Trophoblast cell (in vitro differentiated cells and primary cell): ENCODE measurements at regions not wholly inside any gene's neighbourhood (a gene's known extent, or its start where the extent isn't known, plus 50 kb on each side); places are given as distances from the start of the nearest gene placed in this dataset.

ENCODE experiments used
- DNase-seq, 2 donors: peaks; one replicate each; pipeline ENCODE4 v3.0.0-alpha.2; 2016
- H2AFZ ChIP-seq: 2 replicates; pipeline ENCODE4 v1.6.1; 2013; ENCODE audit warnings: low read length, moderate library complexity, mild to moderate bottlenecking; ENCODE audit not compliant: insufficient read depth, poor library complexity
- H2AK5ac ChIP-seq: 2 replicates; pipeline ENCODE4 v1.6.1; 2013; ENCODE audit warnings: mild to moderate bottlenecking, low read length
- H2BK120ac ChIP-seq: 2 replicates; pipeline ENCODE4 v1.6.1; 2013; ENCODE audit warnings: low read length, mild to moderate bottlenecking, moderate library complexity; ENCODE audit not compliant: insufficient read depth, poor library complexity
- H2BK12ac ChIP-seq: 2 replicates; pipeline ENCODE4 v1.6.1; 2013; ENCODE audit warnings: mild to moderate bottlenecking, low read length, moderate library complexity
- H2BK5ac ChIP-seq: 2 replicates; pipeline ENCODE4 v1.6.1; 2013; ENCODE audit warnings: low read length, low read depth, moderate library complexity, mild to moderate bottlenecking; ENCODE audit not compliant: poor library complexity
- H3K14ac ChIP-seq: 2 replicates; pipeline ENCODE4 v1.6.1; 2013; ENCODE audit warnings: mild to moderate bottlenecking, low read length
- H3K18ac ChIP-seq: 2 replicates; pipeline ENCODE4 v1.6.1; 2013; ENCODE audit warnings: mild to moderate bottlenecking, low read length
- H3K23ac ChIP-seq: 2 replicates; pipeline ENCODE4 v1.6.1; 2013; ENCODE audit warnings: low read length
- H3K27ac ChIP-seq: 2 replicates; pipeline ENCODE4 v1.5.1; 2013; ENCODE audit warnings: low read depth, mild to moderate bottlenecking, inconsistent platforms, low read length, moderate library complexity
- H3K27me3 ChIP-seq: 2 replicates; pipeline ENCODE4 v1.6.1; 2013; ENCODE audit warnings: inconsistent platforms, mild to moderate bottlenecking, low read length, moderate library complexity; ENCODE audit not compliant: insufficient read depth
- H3K36me3 ChIP-seq, 2 experiments: 1 replicate in 1 of 2; 2 replicates in 1 of 2; pipeline ENCODE4 v1.6.1; 2013; ENCODE audit warnings: low read length in 2 of 2, mild to moderate bottlenecking in 2 of 2, moderate library complexity in 1 of 2; ENCODE audit not compliant: insufficient read depth in 2 of 2, control insufficient read depth in 1 of 2
- H3K4ac ChIP-seq: 2 replicates; pipeline ENCODE4 v1.6.1; 2013; ENCODE audit warnings: low read depth, mild to moderate bottlenecking, low read length, moderate library complexity
- H3K4me1 ChIP-seq, 2 experiments: 1 replicate in 1 of 2; 2 replicates in 1 of 2; pipeline ENCODE4 v1.6.1; 2013; ENCODE audit warnings: low read length in 2 of 2, mild to moderate bottlenecking in 2 of 2, moderate library complexity in 1 of 2; ENCODE audit not compliant: insufficient read depth in 2 of 2, control insufficient read depth in 1 of 2
- H3K4me2 ChIP-seq: 2 replicates; pipeline ENCODE4 v1.6.1; 2013; ENCODE audit warnings: inconsistent platforms, mild to moderate bottlenecking, low read length, moderate library complexity
- H3K4me3 ChIP-seq: 2 replicates; pipeline ENCODE4 v1.5.1; 2013; ENCODE audit warnings: mild to moderate bottlenecking, low read depth, low read length, inconsistent platforms
- H3K79me1 ChIP-seq: one replicate; pipeline ENCODE4 v1.6.1; 2013; ENCODE audit warnings: low read length
- H3K79me2 ChIP-seq: 2 replicates; pipeline ENCODE4 v1.6.1; 2013; ENCODE audit warnings: low read length, mild to moderate bottlenecking; ENCODE audit not compliant: control insufficient read depth, insufficient read depth, poor library complexity
- H3K9ac ChIP-seq: 2 replicates; pipeline ENCODE4 v1.6.1; 2013; ENCODE audit warnings: mild to moderate bottlenecking, low read length
- H3K9me3 ChIP-seq: 2 replicates; pipeline ENCODE4 v1.6.1; 2013; ENCODE audit warnings: low read depth, mild to moderate bottlenecking, control low read depth, inconsistent platforms, low read length; ENCODE audit not compliant: insufficient read depth
- H4K12ac ChIP-seq: 2 replicates; pipeline ENCODE4 v1.6.1; 2013; ENCODE audit warnings: low read depth, mild to moderate bottlenecking, low read length, moderate library complexity
- H4K8ac ChIP-seq: 2 replicates; pipeline ENCODE4 v1.6.1; 2013; ENCODE audit warnings: low read depth, mild to moderate bottlenecking, low read length, moderate library complexity
- H4K91ac ChIP-seq: one replicate; pipeline ENCODE4 v1.6.1; 2013; ENCODE audit warnings: low read depth, mild to moderate bottlenecking, low read length, moderate library complexity
- WGBS: extraction: QIAGEN DNeasy Blood & Tissue Kit; methylation state at CpG from one replicate; pipeline ENCODE4 v1.1.7; 2013; ENCODE audit warnings: missing lambda C conversion rate; ENCODE audit not compliant: insufficient read length, insufficient coverage; ENCODE audit errors: extremely low coverage; 5-methylcytosine and 5-hydroxymethylcytosine counted together

DNA sequence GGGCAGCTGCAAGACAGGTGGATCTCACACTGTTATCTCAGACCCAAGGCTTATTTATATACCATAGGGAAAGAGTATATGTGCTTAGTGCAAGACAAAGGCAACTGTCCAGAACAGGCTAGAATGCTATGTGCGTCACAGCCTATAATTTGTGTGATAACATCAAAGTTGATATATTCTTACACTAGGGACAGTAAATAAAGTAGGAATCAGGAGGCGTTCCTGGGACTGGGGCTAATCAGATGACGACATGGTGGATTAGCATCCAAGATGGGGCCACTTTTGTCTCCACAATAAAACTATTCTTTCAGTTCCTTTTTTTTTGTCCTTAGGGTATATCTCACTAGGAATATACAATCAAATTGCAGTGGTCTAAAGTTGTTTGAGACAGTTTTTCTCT, 54.9 kb upstream of the IER3 start:
- H3K4ac ChIP-seq: no peak overlapping the region
- H3K4me1 ChIP-seq: peaks cover 3 to 6% of the 10 kb centered on the region in 2 experiments
- H2AK5ac ChIP-seq: no peak overlapping the region
- no CpG with 5 or more reads among the region's 3 CpGs for WGBS
- no peaks in the 10 kb centered on the region for H3K79me2 ChIP-seq
- no peaks in the 10 kb centered on the region for H3K36me3 ChIP-seq
- H4K8ac ChIP-seq: no peak overlapping the region
- no peaks in the 10 kb centered on the region for H3K27me3 ChIP-seq
- no peak for DNase-seq
- no peak overlapping the region for H3K27ac ChIP-seq
- no peak overlapping the region for H3K18ac ChIP-seq
- no peak overlapping the region for H2AFZ ChIP-seq
- H4K91ac ChIP-seq: no peak overlapping the region
- no peak overlapping the region for H3K4me3 ChIP-seq
- H3K14ac ChIP-seq: no peak overlapping the region
- no peak overlapping the region for H3K23ac ChIP-seq
- peaks cover 5% of the 10 kb centered on the region for H3K79me1 ChIP-seq
- no peak overlapping the region for H2BK12ac ChIP-seq
- H2BK5ac ChIP-seq: no peak overlapping the region
- H3K9ac ChIP-seq: no peak overlapping the region
- no peaks in the 10 kb centered on the region for H3K9me3 ChIP-seq
- H3K4me2 ChIP-seq: no peak overlapping the region
- no peak overlapping the region for H2BK120ac ChIP-seq
- no peak overlapping the region for H4K12ac ChIP-seq

DNA sequence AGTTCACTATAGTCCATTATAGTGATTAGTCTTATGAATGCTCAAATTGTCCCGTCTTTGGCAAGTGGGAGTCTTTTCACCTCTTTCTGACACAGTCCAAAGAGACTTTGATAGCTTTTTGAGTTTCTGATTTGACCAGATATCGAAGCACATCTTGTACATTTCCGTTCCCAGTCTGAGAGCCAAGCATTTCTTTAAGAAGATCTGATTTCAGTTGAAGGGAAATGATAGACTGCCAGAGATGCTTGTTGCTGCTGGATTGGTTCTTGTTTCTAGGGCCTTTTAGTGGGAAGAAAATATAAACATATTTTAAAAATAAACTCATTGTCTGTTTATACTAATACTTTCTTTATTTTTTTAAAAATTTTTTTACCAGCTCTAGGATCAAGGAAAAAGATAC, 54.1 kb upstream of the IER3 start:
- Histone ChIP-seq H3K9me3 (no peaks in the 10 kb centered on the region), H2AK5ac (no peak overlapping the region), H3K4ac (no peak overlapping the region), H3K23ac (no peak overlapping the region), H2AFZ (no peak overlapping the region), H3K4me1 (peaks cover 2 to 6% of the 10 kb centered on the region in 2 experiments), H4K91ac (no peak overlapping the region), H3K27ac (no peak overlapping the region), H3K14ac (no peak overlapping the region), H3K27me3 (no peaks in the 10 kb centered on the region), H3K18ac (no peak overlapping the region), H3K36me3 (no peaks in the 10 kb centered on the region), H3K79me1 (peaks cover 6% of the 10 kb centered on the region), H3K9ac (no peak overlapping the region), H3K4me2 (no peak overlapping the region), H4K8ac (no peak overlapping the region), H3K4me3 (no peak overlapping the region), H2BK120ac (no peak overlapping the region), H3K79me2 (no peaks in the 10 kb centered on the region), H4K12ac (no peak overlapping the region), H2BK5ac (no peak overlapping the region), H2BK12ac (no peak overlapping the region)
- no peak for DNase-seq
- WGBS: no CpG with 5 or more reads among the region's 3 CpGs

DNA sequence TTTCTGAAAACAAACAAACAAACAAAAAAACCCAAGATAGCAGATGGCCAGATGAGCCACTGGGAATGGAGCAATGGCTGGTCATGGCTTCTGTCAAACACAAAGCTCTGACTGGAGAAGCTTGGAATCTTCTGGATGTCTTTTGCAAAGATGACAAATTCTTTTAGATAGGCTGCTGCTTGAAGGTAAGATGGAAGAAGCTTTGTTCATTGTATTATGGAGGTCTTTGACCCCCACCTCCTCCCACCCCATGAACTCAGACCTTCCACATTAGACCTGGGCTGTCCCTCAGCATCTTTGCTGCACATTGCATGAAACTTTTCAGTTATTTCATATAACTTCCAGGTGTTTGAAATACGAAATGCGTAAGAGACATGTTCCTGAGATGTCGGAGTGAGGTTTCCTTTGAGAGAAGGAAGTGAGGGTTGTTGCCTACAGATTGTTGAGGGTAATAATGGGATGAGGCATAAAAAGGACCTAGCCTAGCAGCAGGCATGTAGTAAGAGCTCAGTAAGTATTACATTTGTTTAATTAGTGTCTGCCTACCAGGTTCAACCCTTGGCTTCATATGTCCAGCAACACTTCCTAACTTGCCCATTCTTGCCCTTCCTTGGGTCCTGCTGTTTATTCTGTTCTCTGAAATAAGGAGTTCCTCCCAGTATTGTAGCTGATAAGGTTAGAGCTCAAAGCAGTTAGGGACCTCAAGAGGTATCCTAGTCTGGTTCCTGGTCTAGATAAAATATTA, 51.4 kb upstream of the IER3 start:
- Histone ChIP-seq H2AK5ac (no peak overlapping the region), H3K9ac (no peak overlapping the region), H3K14ac (no peak overlapping the region), H2BK5ac (no peak overlapping the region), H3K27me3 (no peaks in the 10 kb centered on the region), H2BK12ac (no peak overlapping the region), H3K79me2 (no peaks in the 10 kb centered on the region), H2AFZ (no peak overlapping the region), H3K4me2 (no peak overlapping the region), H4K12ac (no peak overlapping the region), H4K91ac (no peak overlapping the region), H3K18ac (no peak overlapping the region), H3K79me1 (peaks cover 4% of the 10 kb centered on the region), H2BK120ac (no peak overlapping the region), H3K4me3 (no peak overlapping the region), H4K8ac (no peak overlapping the region), H3K4ac (no peak overlapping the region), H3K9me3 (no peaks in the 10 kb centered on the region), H3K27ac (no peak overlapping the region), H3K23ac (no peak overlapping the region), H3K4me1 (peaks cover 0 to 2% of the 10 kb centered on the region in 2 experiments), H3K36me3 (no peaks in the 10 kb centered on the region)
- no peak for DNase-seq
- WGBS: no CpG with 5 or more reads among the region's 3 CpGs
